ENCODE measurements at regions not wholly inside any gene's neighbourhood (a gene's known extent, or its start where the extent isn't known, plus 50 kb on each side); places are given as distances from the start of the nearest gene placed in this dataset.

GRCh38 chr3:21042184-21042583 is 708.8 kb downstream of the ZNF385D start:
- TF ChIP-seq NFRKB (IDR thresholded peaks at IDR 0.05) (no peak), ZNF384 (IDR thresholded peaks at IDR 0.05) (no peak), TARDBP (IDR thresholded peaks at IDR 0.05) (no peak), BHLHE40 (IDR thresholded peaks at IDR 0.05; ENCODE audit: borderline replicate concordance) (no peak), ELF4 (IDR thresholded peaks at IDR 0.05) (no peak), CTBP1 (IDR thresholded peaks at IDR 0.05; ENCODE audit: borderline replicate concordance) (no peak), FOXM1 (IDR thresholded peaks at IDR 0.05; ENCODE audit: borderline replicate concordance) (no peak), PKNOX1 (IDR thresholded peaks at IDR 0.05) (no peak), FOXA1 (IDR thresholded peaks at IDR 0.05) (no peak), SUZ12 (IDR thresholded peaks at IDR 0.05) (no peak), L3MBTL2 (conservative IDR thresholded peaks at IDR 0.05) (no peak), ARNT (IDR thresholded peaks at IDR 0.05) (no peak)

Data from HEK293T (cell line).